Astrocyte of the spinal cord (primary cell): ENCODE measurements at regions not wholly inside any gene's neighbourhood (a gene's known extent, or its start where the extent isn't known, plus 50 kb on each side); places are given as distances from the start of the nearest gene placed in this dataset.

Source experiments
- DNase-seq: peaks from one replicate; pipeline ENCODE4 v3.0.0; 2011; ENCODE audit warnings: low read depth, low spot score
- H3K4me3 ChIP-seq: 2 replicates; pipeline ENCODE4 v1.5.1; 2011; ENCODE audit warnings: low read depth, mild to moderate bottlenecking, low read length, moderate library complexity
- CTCF ChIP-seq: IDR thresholded peaks from 2 replicates; pipeline ENCODE4 v1.5.1; 2012; ENCODE audit warnings: low read depth, mild to moderate bottlenecking, low read length, inconsistent platforms
- in situ Hi-C: cut with HindIII; loops from 2 replicates; pipeline ENCODE4 v1.10.0; 2017; ENCODE audit warnings: low sequenced_read_pairs

- in situ Hi-C loops = no loop called here
- H3K4me3 ChIP-seq = no peak overlapping the region
- no peak for TF ChIP-seq CTCF
- no peak for DNase-seq
Observed at GRCh38 chr16:86877108-86877507, 298.8 kb downstream of the FOXL1 start.

DNA sequence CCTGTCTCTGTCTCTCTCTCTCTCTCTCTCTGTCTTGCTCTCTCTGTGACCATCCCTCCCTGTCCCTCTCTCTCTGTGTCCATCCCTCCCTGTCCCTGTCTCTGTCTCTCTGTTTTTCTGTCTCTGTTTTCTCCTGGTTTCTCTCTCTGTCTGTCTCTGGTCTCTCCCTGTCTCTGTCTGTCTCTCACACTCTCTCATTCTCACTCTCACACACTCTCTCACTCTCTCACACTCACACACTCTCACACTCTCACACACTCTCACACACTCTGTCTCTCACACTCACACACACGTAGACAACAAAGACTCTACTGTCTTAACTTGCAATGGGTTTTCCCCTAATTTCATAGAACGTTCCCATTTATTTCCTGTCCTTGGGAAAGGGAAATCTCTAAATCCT, 299.5 kb downstream of the FOXL1 start:
- no peak overlapping the region for H3K4me3 ChIP-seq
- no peak for DNase-seq
- TF ChIP-seq CTCF = no peak
- in situ Hi-C loops = no loop called here

GRCh38 chr16:86878236-86879080, 300.1 kb downstream of the FOXL1 start:
- in situ Hi-C loops = no loop called here
- DNase-seq = no peak
- TF ChIP-seq CTCF = no peak
- no peak overlapping the region for H3K4me3 ChIP-seq

DNA sequence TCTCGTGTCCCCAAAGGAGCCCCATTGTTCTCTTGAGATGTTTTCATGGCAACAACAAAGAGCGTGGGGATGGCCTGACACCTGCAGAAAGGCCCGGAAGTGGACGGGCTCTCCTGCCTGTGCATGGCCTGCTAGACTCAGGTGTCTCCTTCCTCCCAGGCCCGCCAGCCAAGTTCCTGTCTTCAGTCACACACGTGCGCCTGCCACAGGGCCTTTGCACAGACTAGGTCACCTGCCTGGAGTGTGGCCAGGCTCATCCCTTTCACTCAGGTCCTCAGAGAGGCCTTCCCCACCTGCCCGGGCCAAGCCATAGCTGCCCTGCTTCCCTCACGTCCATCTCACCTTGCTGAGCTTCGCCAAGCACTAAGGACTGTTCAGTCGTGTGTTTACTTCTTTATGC, 300.9 kb downstream of the FOXL1 start:
- no peak for TF ChIP-seq CTCF
- in situ Hi-C loops = no loop called here

DNA sequence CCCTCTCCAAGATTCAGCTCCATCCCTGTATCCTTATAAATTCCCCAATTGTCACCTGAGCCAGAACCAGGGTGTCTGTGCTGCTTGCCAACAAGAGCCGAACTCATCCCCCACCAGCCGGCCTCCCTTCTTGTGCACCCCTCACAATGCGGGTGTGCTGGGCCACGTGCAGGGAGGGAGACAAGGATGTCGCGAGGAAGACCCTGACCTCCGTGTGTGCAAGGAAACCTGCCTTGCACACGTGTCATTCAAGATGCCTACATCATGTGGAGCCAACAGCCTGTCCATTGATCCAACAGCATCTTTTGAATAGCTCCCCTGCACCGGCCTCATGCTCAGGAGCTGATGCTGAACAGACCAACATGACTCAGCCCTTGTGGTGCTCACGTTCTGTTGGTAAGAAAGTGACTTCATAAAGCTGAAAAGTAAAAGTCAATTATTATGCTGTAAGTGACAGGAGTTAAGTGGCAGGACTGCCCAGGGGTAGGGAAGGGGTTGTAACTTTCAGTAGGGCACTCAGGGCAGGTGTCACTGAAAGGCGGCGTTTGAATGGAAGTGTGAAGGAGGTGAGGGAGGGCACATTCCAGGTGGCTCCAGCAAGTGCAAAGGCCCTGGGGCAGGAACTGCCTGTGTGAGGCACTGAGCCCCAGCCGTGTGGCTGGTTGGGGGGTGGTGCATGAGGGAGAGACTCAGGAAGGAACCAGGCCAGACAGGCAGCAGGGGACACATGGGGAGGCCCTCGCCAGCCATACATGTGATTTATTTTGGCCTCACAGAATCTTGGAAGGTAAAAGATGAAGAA, 302.2 kb downstream of the FOXL1 start:
- in situ Hi-C loops = no loop called here
- no peak for TF ChIP-seq CTCF

More for the DNA sequence above, 300.9 kb downstream of the FOXL1 start:
- no peak overlapping the region for H3K4me3 ChIP-seq
- no peak for DNase-seq

GRCh38 chr16:86881118-86881510, 302.8 kb downstream of the FOXL1 start:
- in situ Hi-C loops = no loop called here
- DNase-seq = no peak
- TF ChIP-seq CTCF = no peak
- no peak overlapping the region for H3K4me3 ChIP-seq

More for the DNA sequence above, 302.2 kb downstream of the FOXL1 start:
- no peak overlapping the region for H3K4me3 ChIP-seq
- no peak for DNase-seq
